Stimulated activated CD4-positive, alpha-beta T cell treated with anti-CD3 and anti-CD28 coated beads, Interleukin-12 subunit alpha, Interleukin-12 subunit beta, amount 100 ng/mL, for 48 hours (primary cell): ENCODE measurements at regions not wholly inside any gene's neighbourhood (a gene's known extent, or its start where the extent isn't known, plus 50 kb on each side); places are given as distances from the start of the nearest gene placed in this dataset.

Source experiments
- DNase-seq, 3 donors: peaks; one replicate each; pipeline ENCODE4 v3.0.0-alpha.2; 2020; ENCODE audit warnings: low read depth in 2 of 3, low spot score in 1 of 3

GRCh38 chr2:104502901-104503300, 351.0 kb upstream of the POU3F3 start:
- no peak for DNase-seq

- no peak for DNase-seq
Observed at GRCh38 chr2:104504331-104505073, 349.4 kb upstream of the POU3F3 start.

DNA sequence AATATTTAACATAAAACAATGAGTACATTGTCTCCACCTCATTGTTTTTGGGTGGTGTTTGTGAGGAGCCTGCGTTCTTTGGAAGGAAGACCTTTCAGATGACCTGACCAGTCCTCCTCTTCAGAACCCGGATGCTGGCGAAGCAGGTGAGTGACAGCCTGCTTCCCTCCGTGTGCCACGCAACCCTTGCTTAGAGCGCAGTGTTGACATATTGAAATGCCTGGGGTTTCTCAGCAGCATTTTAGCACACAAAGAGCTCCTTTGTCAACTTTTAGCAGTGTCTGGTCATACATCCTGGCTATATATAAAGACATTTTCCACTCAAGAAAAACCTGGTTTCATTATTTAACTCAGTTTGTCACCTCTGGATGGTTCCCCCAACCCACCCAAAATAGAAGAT, 335.7 kb upstream of the POU3F3 start:
- no peak for DNase-seq

GRCh38 chr2:104521247-104521646, 332.7 kb upstream of the POU3F3 start:
- DNase-seq = no peak

GRCh38 chr2:104523921-104524320, 330.0 kb upstream of the POU3F3 start:
- DNase-seq = no peak

- DNase-seq = no peak
Observed at GRCh38 chr2:104528101-104528500, 325.8 kb upstream of the POU3F3 start.

DNA sequence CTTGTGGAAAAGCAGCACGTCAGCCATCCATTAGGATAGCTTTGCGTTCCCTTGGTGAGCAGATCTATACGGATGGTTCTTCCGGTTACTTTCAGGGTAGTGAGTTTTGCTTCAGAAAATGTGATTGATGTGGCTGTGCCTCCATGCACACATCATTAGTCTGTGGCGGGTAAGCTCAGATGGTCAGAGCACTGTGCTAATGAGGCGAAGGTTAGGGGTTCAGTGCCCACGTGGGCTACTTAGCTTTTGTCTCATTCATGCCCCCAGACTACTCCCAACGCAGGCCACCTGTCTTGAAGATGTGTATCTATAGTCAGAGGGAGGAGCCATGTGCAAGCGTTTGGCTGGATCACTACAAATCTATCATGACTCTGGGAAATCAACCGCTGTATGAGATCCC, 322.8 kb upstream of the POU3F3 start:
- no peak for DNase-seq

GRCh38 chr2:104537116-104537515, 316.8 kb upstream of the POU3F3 start:
- no peak for DNase-seq

GRCh38 chr2:104538077-104538476, 315.8 kb upstream of the POU3F3 start:
- no peak for DNase-seq

DNA sequence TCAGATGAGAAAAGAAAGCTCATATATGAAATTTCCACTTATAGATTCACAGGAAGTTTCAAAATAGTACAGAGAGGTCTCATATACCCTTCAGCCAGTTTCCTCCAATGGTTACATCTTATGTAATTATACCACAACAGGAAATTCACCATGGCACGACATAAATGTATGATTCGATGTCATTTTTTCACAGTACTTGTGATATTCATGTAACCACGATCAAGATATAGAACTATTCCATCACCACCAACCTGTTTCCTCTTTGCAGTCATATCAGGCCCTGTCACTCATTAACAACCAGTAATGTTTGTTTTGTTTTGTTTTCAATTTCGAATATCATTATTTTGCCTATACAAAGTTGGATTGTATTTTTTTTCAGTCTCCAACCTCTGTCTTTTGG, 314.3 kb upstream of the POU3F3 start:
- DNase-seq = no peak

GRCh38 chr2:104545055-104545454, 308.9 kb upstream of the POU3F3 start:
- no peak for DNase-seq

- DNase-seq = no peak
Observed at GRCh38 chr2:104546537-104546936, 307.4 kb upstream of the POU3F3 start.

DNA sequence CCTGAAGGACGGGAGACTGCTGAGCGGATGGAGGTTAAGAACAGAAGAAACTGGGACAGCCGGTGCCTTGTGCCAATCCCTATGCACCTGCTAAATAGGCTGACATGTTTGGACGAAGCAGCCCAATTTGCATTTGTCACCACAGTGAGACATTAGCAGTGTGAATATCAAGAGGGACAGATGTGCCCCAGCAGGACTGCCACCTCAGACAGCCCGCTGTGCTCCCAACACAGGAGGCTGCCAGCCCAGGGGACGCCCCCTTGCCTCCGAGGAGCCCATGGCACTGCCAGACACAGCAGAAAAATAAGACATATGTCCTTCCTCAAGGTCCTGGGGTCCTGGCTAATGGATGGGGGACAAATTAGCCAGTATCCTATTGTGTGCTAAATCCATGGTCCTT, 306.7 kb upstream of the POU3F3 start:
- no peak for DNase-seq

DNA sequence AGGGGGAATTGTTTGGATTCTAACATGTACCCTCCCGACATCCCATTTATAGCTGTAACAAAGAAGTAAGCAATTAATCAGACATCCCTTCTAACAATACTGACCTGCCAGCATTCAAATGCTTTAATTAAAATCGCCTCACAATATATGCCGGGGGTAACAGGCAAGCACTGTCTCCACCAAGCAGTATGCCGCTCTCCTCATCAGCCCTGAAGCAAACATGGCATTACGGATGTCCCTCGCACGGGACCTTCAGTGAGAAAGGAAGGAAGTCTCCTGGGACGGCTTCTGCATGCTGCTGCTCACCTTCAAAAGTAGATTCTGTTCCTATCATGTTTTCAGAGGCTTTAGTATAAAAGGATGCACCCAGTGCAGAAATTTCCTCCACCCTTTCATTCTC, 292.7 kb upstream of the POU3F3 start:
- no peak for DNase-seq

- DNase-seq = no peak
Observed at GRCh38 chr2:104562537-104562936, 291.4 kb upstream of the POU3F3 start.

GRCh38 chr2:104563398-104563996, 290.4 kb upstream of the POU3F3 start:
- no peak for DNase-seq

- DNase-seq = no peak
Observed at GRCh38 chr2:104568247-104568646, 285.7 kb upstream of the POU3F3 start.

- no peak for DNase-seq
Observed at GRCh38 chr2:104570259-104570658, 283.7 kb upstream of the POU3F3 start.

- DNase-seq = no peak
Observed at GRCh38 chr2:104572834-104573233, 281.1 kb upstream of the POU3F3 start.

DNA sequence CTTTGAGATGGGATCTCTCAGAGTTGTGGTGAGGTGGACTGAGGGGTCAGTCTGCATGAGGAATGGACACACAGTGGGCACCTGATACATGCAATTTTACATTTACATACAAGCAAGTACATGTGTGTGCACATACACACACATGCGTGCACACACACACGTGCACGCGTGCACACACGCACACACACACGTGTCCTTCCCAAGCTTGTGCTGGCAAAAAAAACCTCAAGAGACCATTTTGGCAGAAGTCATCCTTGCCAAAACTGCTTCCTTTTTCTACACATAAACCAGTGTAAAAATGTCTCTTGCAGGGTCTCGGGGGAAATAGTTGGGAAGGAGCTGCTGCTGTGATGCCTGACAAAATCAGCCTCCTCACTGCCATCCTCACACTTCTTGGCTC, 279.5 kb upstream of the POU3F3 start:
- no peak for DNase-seq

DNA sequence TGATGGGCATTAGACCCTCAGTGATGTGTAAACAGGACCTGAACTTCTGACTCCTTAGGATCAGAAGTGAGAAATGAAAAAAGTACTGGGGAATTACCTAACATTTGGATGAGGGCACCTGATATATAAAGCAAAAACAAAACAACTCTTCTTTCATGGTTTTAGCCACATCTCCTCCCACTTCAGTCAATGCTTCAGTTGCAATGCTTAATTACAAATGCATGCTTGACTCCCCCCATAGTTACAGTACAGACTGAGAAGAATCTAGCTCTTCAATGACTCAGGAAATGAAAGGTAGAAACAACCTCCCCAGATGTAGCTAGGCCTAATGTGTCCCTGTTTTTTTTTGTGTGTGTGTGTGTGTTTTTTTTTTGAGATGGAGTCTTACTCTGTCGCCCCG, 276.8 kb upstream of the POU3F3 start:
- no peak for DNase-seq

DNA sequence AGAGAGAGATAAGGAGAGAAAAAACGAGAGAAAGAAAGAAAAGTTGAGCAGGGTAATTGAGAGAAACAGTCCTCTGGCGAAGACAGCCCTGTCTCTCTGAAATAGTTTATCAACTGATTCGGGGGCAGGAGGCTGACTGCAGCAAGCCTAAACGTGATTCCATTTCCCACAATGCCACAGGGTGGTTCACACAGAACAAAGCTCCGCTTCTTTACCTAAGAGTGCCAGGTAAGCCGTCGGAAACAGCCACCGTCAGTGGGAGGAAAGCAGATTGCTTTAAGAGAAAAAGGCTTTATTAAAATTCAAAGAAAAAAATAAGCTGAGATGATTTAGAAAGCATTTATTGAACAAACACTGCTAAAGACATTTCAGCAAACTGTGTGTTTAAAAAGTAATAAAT, 271.4 kb upstream of the POU3F3 start:
- DNase-seq = no peak

DNA sequence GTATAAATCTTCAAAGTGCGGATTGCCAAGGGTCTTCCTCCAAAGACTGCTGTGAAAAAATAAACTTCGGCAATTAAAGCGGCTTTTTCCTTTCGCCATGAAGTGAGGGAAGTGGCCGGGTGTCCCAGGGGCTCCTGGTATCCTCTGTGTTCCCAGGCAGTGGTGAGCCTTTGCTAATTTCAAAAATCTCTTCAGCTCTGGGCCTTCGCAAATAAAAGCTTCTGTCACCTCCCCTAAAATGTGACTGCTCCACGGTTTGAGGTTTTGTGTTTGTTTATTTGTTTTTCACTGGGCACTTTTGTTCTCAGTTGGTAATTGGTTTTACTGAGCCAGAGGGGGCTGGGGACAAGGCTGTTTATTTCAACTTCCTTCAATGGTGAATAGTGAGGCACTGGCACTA, 270.1 kb upstream of the POU3F3 start:
- no peak for DNase-seq
